Adrenal gland (tissue), 9 donors: ENCODE measurements at regions not wholly inside any gene's neighbourhood (a gene's known extent, or its start where the extent isn't known, plus 50 kb on each side); places are given as distances from the start of the nearest gene placed in this dataset.

Experiments
- DNase-seq, 7 donors: peaks; one replicate each; pipeline ENCODE4 v3.0.0-alpha.2; 2019 to 2020
- H3K27ac ChIP-seq, 5 donors: fragments of 200-600 bp; sonication (generic) in 4 of 5; 1 replicate in 3 of 5; 2 replicates in 2 of 5; pipeline versions ENCODE4 v1.5.1 to v1.8.0; 2016 to 2020; ENCODE audit warnings: mild to moderate bottlenecking in 1 of 5
- H3K27me3 ChIP-seq: fragments of 200-600 bp; 2 replicates; pipeline ENCODE4 v1.8.0; 2021
- H3K36me3 ChIP-seq, 2 donors: fragments of 200-600 bp; replicated peaks in 1 of 2; 1 replicate in 1 of 2; 2 replicates in 1 of 2; pipeline versions ENCODE4 v1.5.1 to v1.8.0; 2018 to 2022
- H3K4me1 ChIP-seq, 2 donors: fragments of 200-600 bp; replicated peaks in 1 of 2; 1 replicate in 1 of 2; 2 replicates in 1 of 2; pipeline versions ENCODE4 v1.5.1 to v1.8.0; 2018 to 2021
- H3K4me3 ChIP-seq, 4 donors: fragments of 200-600 bp; sonication (generic) in 3 of 4; one replicate each; pipeline ENCODE4 v1.5.1; 2016 to 2018
- H3K9me3 ChIP-seq, 3 donors: fragments of 200-600 bp; sonication (generic) in 1 of 3; replicated peaks in 1 of 3; 1 replicate in 2 of 3; 2 replicates in 1 of 3; pipeline versions ENCODE4 v1.5.1 to v1.8.0; 2016 to 2021
- CTCF ChIP-seq, 6 experiments: fragments of 450-650 bp in 4 of 6; fragments of 200-600 bp in 2 of 6; sonication (generic) in 1 of 6; IDR thresholded peaks; 1 replicate in 5 of 6; 2 replicates in 1 of 6; pipeline versions ENCODE4 v1.5.1 to v1.8.0; 2016 to 2021; ENCODE audit warnings: antibody characterized with exemption in 6 of 6, mild to moderate bottlenecking in 2 of 6, moderate library complexity in 1 of 6
- POLR2A ChIP-seq, 2 donors: fragments of 450-650 bp; IDR thresholded peaks; one replicate each; pipeline ENCODE4 v1.6.1; 2017; ENCODE audit warnings: antibody characterized with exemption in 2 of 2, mild to moderate bottlenecking in 2 of 2, moderate library complexity in 1 of 2
- WGBS, 4 donors: extraction: QIAGEN DNeasy Blood & Tissue Kit in 2 of 4; methylation state at CpG; one replicate each; pipeline versions ENCODE4 v1.1.5 to v1.1.7; 2013 to 2017; 5-methylcytosine and 5-hydroxymethylcytosine counted together
- intact Hi-C, 2 donors: fragments of 100-400 bp; cut with DNase I; formaldehyde crosslinking; loops; one replicate each; pipeline versions ENCODE4 v1.14.1 to v1.15.0; 2022 to 2023
- donor health status: healthy with polysubstance abuse.
- donor health status: Bipolar disorder and iron deficiency.
- donor health status: DM: yes; HTN: yes; CAD: no.
- donor health status: DM: no; HTN: no; CAD: no.
- donor health status: DM: no; HTN: no; CAD: no.

GRCh38 chr4:66604192-66604591, 933.9 kb upstream of the EPHA5 start:
- no peak for DNase-seq
- H3K27me3 ChIP-seq = no peaks in the 10 kb centered on the region
- TF ChIP-seq POLR2A (IDR thresholded peaks at IDR 0.05) = no peak
- no peaks in the 10 kb centered on the region for H3K4me1 ChIP-seq
- H3K4me3 ChIP-seq = no peak overlapping the region
- intact Hi-C loops = no loop called here
- H3K9me3 ChIP-seq = no peaks in the 10 kb centered on the region
- H3K36me3 ChIP-seq = no peaks in the 10 kb centered on the region
- H3K27ac ChIP-seq = no peak overlapping the region

- Histone ChIP-seq H3K36me3 (no peaks in the 10 kb centered on the region), H3K4me3 (no peak overlapping the region), H3K9me3 (no peaks in the 10 kb centered on the region), H3K27ac (no peak overlapping the region), H3K4me1 (no peaks in the 10 kb centered on the region), H3K27me3 (no peaks in the 10 kb centered on the region)
- no peak for TF ChIP-seq CTCF (IDR thresholded peaks at IDR 0.05)
- TF ChIP-seq POLR2A (IDR thresholded peaks at IDR 0.05) = no peak
- intact Hi-C loops = no loop called here
- DNase-seq = no peak
Observed at GRCh38 chr4:66602622-66603021, 932.3 kb upstream of the EPHA5 start.

GRCh38 chr4:66591968-66592367, 921.7 kb upstream of the EPHA5 start:
- H3K9me3 ChIP-seq = no peaks in the 10 kb centered on the region
- intact Hi-C loops = no loop called here

GRCh38 chr4:66590488-66591215, 920.4 kb upstream of the EPHA5 start:
- Histone ChIP-seq H3K27ac (no peak overlapping the region), H3K4me1 (no peaks in the 10 kb centered on the region), H3K4me3 (no peak overlapping the region), H3K9me3 (no peaks in the 10 kb centered on the region), H3K36me3 (no peaks in the 10 kb centered on the region), H3K27me3 (no peaks in the 10 kb centered on the region)
- DNase-seq = no peak
- WGBS, 4 donors = 70 to 82% (median 73%) methylated on average over 1 of the region's 1 CpG
- intact Hi-C loops = no loop called here
- TF ChIP-seq POLR2A (IDR thresholded peaks at IDR 0.05) = no peak
- TF ChIP-seq CTCF (IDR thresholded peaks at IDR 0.05) = no peak

More at GRCh38 chr4:66591968-66592367, 921.7 kb upstream of the EPHA5 start:
- Histone ChIP-seq H3K4me1 (no peaks in the 10 kb centered on the region), H3K27ac (no peak overlapping the region), H3K27me3 (no peaks in the 10 kb centered on the region), H3K4me3 (no peak overlapping the region), H3K36me3 (no peaks in the 10 kb centered on the region)
- no peak for DNase-seq
- TF ChIP-seq CTCF (IDR thresholded peaks at IDR 0.05) (no peak), POLR2A (IDR thresholded peaks at IDR 0.05) (no peak)

- no peaks in the 10 kb centered on the region for H3K36me3 ChIP-seq
- 19 to 38% (median 30%) methylated on average over 1 of the region's 1 CpG for WGBS, 4 donors
- TF ChIP-seq POLR2A (IDR thresholded peaks at IDR 0.05) = no peak
- no peak for TF ChIP-seq CTCF (IDR thresholded peaks at IDR 0.05)
- H3K4me3 ChIP-seq = no peak overlapping the region
- DNase-seq = no peak
- H3K27me3 ChIP-seq = no peaks in the 10 kb centered on the region
- H3K27ac ChIP-seq = no peak overlapping the region
- intact Hi-C loops = no loop called here
- H3K9me3 ChIP-seq = no peaks in the 10 kb centered on the region
- no peaks in the 10 kb centered on the region for H3K4me1 ChIP-seq
Observed at GRCh38 chr4:66589183-66589582, 918.9 kb upstream of the EPHA5 start.
